GM10266 (cell line): ENCODE measurements at regions not wholly inside any gene's neighbourhood (a gene's known extent, or its start where the extent isn't known, plus 50 kb on each side); places are given as distances from the start of the nearest gene placed in this dataset.

Experiments
- DNase-seq: peaks from one replicate; pipeline ENCODE4 v3.0.0; 2012; ENCODE audit errors: extremely low spot score
- TF ChIP-seq, protein P1 (sequence below): IDR thresholded peaks from 2 replicates; pipeline ENCODE4 v1.5.1; 2012; ENCODE audit warnings: mild to moderate bottlenecking, low read depth; ENCODE audit not compliant: control insufficient read depth, insufficient read depth; ENCODE audit errors: missing control alignments

DNA sequence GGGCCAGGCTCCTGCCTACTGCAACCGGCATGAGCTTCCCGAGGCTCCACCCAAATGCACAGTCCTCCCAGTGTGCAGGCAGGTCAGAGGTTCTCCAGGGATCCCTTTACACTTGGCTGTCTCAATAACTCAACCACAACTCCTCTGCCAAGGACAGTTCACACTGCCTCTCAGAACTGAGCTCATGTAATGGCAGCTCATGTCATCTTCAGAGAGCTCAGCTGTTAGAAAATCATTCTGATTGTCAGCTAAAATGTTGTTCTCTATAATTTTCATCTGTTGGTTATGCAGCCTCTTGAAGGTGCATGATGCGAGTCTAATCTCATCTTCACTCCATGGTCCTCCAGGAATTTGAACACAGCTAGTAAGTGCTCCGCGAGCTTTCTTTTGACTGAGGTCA is 76.7 kb downstream of the SST start:
- no peak for DNase-seq
- TF ChIP-seq, protein P1, sequence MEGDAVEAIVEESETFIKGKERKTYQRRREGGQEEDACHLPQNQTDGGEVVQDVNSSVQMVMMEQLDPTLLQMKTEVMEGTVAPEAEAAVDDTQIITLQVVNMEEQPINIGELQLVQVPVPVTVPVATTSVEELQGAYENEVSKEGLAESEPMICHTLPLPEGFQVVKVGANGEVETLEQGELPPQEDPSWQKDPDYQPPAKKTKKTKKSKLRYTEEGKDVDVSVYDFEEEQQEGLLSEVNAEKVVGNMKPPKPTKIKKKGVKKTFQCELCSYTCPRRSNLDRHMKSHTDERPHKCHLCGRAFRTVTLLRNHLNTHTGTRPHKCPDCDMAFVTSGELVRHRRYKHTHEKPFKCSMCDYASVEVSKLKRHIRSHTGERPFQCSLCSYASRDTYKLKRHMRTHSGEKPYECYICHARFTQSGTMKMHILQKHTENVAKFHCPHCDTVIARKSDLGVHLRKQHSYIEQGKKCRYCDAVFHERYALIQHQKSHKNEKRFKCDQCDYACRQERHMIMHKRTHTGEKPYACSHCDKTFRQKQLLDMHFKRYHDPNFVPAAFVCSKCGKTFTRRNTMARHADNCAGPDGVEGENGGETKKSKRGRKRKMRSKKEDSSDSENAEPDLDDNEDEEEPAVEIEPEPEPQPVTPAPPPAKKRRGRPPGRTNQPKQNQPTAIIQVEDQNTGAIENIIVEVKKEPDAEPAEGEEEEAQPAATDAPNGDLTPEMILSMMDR = no peak

DNA sequence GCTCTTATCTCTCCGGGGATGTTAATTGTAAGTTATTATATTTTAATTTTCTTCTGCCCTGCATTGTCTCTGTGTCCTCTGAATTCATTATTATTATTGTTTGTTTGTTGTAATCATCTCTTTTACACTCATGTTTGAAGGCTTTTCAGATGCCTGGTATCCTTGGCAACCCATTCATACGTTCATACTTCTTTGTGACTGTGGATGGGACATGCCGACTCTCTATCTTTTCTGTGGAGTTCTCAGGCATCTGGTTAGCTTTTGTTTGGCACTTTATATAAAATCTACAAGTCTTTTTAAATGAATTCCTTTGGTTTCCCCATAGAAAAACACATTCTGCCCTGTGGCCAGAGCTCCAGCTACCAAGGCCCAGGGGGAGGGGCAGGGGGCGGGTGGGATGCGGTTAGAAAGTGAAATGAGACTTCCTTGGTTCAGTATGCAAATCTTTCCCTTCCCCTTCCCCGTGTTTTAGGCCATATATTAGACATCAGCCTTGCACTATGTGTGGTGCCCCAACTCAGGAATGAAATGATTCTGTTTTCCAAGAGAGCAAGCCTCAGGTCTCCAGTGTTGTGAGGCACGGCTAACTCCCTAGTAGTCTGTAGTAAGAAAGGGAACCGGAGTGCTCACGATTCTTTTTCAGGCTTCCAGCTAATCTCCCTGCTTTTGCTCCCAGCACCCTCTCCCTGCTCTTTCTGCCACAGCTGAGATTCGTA is 79.2 kb downstream of the SST start:
- TF ChIP-seq, protein P1 = no peak
- no peak for DNase-seq

DNA sequence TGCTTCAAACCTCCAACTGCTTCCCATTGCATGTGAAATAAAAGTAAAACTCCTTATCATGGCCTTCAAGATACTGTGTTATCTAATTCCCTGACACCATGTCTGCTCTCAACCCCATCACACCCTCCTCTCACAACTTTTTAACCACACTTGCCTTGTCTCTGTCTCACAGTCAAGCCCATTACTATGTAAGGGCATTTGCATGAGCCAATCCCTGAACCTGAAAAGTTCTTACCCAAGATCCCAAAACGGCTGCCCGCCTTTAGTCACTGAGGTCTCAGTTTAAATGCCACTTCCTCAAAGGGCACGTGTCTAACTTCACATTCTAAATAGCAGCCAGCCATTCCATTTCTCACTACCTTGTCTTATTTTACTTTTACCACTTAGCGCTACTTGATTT is 83.1 kb downstream of the SST start:
- TF ChIP-seq, protein P1 = no peak
- no peak for DNase-seq

DNA sequence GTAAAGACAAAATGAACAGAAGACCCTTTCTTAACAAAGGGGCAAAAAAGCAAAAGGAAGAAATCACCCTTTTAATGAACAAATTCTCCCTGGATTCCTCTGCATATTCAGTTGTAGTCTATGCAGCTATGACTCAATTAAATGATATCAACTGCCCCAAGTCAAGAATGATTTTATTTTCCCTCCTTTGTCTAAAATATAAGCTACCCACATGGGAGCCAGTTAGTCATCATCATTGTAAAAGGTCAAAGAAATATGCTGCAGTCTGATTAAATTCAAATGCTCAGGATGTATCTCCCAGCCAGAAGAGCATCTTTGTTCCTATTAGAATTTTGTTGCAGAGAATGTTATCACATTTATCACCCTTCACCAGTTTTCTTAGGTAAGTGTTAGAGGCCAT is 84.0 kb downstream of the SST start:
- no peak for DNase-seq
- TF ChIP-seq, protein P1 = no peak

DNA sequence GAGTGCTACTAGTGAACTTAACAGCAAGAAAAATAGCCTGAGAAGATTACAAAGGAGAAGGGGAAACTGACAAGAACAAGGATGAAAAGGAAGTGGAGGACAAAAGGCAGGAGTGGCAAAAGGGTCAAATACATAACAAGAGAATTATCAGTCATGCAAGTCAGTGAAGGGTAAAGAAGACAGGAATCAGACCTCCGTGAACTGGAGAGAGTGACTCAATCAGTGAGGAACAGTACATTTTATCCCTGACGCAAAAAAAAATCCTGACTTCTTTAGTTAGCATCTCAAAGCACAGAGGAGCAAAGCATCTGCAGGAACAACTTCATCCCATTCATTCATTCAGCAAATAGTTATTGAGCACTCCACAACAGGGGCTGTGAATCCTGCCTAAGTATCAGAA is 97.8 kb downstream of the SST start:
- DNase-seq = no peak
- TF ChIP-seq, protein P1 = no peak

DNA sequence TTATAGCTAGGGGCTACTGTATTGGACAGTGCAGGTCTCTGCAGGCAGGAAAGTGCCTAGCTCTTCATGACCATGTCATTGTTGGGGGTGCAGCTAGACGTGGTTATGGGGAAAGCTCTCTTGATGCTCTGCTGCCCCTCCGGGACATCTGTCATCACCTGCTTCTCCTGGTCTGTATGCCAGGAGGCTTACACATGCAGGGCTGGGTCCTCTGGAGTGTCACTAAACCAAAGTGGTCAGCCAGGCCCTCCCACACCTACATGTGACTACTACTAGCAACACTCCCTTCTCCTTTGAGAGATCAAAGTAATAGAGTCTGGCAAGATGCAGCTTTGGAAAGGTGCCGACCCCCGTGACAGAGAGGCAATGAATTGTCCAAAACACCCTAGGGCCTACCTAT is 98.5 kb downstream of the SST start:
- no peak for DNase-seq

DNA sequence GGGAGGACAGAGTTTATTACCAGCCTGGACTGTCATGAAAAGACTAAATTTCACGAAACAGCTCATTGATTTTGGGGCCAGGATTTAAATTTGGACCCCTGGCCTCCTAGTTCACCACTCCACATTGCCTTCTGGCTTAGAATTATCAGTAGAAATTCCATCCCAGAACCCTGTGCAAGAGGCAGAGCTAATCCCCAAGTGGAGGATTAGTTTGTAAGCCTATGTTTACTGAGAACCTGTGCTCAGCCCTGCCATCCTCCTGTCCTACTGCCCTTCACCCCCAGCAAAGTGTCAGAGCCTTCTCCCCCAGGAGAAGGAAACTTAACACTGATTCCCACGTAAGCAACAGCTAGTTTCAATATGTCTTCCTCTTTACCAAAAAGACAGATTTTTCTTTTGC is 99.4 kb downstream of the SST start:
- TF ChIP-seq, protein P1 = no peak
- DNase-seq = no peak

More for the DNA sequence above, 98.5 kb downstream of the SST start:
- TF ChIP-seq, protein P1 = no peak
